ENCODE measurements at regions not wholly inside any gene's neighbourhood (a gene's known extent, or its start where the extent isn't known, plus 50 kb on each side); places are given as distances from the start of the nearest gene placed in this dataset.
A peak's percentile ranks its signal among the peaks of the same experiment; 100 is the strongest.

DNA sequence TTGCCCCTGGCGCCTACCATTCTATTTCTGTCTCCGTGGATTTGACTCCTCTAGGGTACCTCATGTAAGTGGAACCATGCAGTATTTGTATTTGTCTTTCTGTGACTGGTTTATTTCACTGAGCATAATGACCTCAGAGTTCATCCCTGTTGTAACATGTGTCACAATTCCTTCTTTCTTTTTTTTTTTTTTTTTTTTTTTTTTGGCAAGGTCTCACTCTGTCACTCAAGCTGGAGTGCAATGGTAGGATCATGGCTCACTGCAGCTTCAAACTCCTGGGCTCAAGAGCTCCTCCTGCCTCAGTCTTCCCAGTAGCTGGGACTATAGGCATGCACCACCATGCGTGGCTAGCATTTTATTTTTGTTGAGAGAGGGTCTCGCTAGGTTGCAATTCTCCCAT, 74.0 kb upstream of the SEPTIN5 start:
- intact Hi-C loops (cut with DNase I): no loop called here
- no peak overlapping the region for H3K27ac ChIP-seq
- WGBS, 2 donors: 85% methylated on average over 4 of the region's 4 CpGs
- no peak overlapping the region for H3K4me3 ChIP-seq
- no peaks in the 10 kb centered on the region for H3K4me1 ChIP-seq
- DNase-seq (no peak), ATAC-seq (no peak)
- no peaks in the 10 kb centered on the region for H3K27me3 ChIP-seq
- H3K9me3 ChIP-seq: no peaks in the 10 kb centered on the region
- H3K36me3 ChIP-seq (replicated peaks in 1 of 2; ENCODE audit: insufficient read depth in 1 of 2, low read depth in 2 of 2): no peaks in the 10 kb centered on the region
- no peak for TF ChIP-seq POLR2A (IDR thresholded peaks at IDR 0.05)
- TF ChIP-seq, protein P1, sequence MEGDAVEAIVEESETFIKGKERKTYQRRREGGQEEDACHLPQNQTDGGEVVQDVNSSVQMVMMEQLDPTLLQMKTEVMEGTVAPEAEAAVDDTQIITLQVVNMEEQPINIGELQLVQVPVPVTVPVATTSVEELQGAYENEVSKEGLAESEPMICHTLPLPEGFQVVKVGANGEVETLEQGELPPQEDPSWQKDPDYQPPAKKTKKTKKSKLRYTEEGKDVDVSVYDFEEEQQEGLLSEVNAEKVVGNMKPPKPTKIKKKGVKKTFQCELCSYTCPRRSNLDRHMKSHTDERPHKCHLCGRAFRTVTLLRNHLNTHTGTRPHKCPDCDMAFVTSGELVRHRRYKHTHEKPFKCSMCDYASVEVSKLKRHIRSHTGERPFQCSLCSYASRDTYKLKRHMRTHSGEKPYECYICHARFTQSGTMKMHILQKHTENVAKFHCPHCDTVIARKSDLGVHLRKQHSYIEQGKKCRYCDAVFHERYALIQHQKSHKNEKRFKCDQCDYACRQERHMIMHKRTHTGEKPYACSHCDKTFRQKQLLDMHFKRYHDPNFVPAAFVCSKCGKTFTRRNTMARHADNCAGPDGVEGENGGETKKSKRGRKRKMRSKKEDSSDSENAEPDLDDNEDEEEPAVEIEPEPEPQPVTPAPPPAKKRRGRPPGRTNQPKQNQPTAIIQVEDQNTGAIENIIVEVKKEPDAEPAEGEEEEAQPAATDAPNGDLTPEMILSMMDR (IDR thresholded peaks at IDR 0.05): no peak

DNA sequence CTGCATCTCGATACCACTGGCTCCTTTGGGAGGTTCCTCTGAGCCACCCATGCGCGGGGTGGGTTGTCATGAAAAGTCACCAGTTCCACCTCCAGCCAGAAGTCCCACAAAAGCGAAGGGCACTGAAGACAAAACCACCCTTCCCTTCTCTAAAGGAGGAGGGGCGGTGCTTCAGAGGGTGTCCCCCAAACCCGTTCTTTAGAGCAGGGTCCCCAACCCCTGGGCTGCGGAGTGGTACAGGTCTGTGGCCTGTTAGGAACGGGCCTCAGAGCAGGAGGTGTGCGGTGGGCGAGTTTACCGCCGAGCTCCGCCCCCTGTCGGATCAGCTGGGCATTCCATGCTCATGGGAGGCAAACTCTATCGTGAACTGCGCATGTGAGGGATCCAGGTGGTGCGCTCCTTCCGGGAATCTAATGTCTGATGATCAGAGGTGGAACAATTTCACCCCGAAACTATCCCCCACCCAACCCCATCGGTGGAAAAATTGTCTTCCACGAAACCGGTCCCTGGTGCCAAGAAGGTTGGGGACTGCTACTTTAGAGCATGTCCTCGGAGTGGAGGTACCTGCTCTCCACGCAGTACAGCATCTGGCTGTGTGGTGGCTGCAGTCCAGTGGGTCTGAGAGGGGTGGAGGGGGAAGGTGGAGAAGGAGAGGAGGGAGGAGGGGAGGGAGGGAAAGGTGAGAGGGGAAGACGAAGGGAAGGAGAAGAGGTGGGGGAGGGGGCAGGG, 72.9 kb upstream of the SEPTIN5 start:
- H3K27me3 ChIP-seq: no peaks in the 10 kb centered on the region
- H3K9me3 ChIP-seq: no peaks in the 10 kb centered on the region
- H3K27ac ChIP-seq: no peak overlapping the region
- 24 to 37% methylated on average over 15 to 24 of the region's 25 CpGs for WGBS, 2 donors
- DNase-seq (peak; percentile 45 to 64 (median 56)), ATAC-seq (peak; percentile 75)
- H3K4me3 ChIP-seq: no peak overlapping the region
- H3K4me1 ChIP-seq: no peaks in the 10 kb centered on the region
- H3K36me3 ChIP-seq (replicated peaks in 1 of 2; ENCODE audit: insufficient read depth in 1 of 2, low read depth in 2 of 2): no peaks in the 10 kb centered on the region
- intact Hi-C loops (cut with DNase I): no loop called here
- TF ChIP-seq POLR2A (IDR thresholded peaks at IDR 0.05): no peak
- TF ChIP-seq, protein P1 (IDR thresholded peaks at IDR 0.05): peak; percentile 19 to 43 (median 32)

DNA sequence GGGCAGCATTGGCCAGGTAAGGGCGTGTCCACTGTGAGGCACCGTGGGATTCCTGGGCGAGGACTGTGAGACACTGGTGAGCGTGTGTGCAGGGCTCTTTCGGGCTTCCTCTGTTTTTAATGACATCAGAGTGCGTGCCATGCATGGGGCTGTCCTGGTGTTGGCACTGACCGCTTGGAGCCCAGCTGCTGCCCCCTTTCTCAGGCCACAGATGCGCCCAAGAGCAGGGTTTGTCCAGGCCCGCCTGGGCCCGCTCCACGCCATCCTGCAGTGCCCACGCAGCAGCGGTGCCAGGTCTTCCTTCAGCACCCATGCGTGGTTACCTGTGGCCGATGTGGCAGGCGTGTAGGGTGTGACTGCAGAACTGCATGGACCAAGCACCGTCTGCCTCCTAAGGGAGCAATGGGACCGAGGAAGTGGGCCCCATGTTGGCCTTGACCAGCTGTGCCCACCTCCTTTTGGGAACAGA, 72.3 kb upstream of the SEPTIN5 start:
- Histone ChIP-seq H3K27ac (no peak overlapping the region), H3K4me1 (no peaks in the 10 kb centered on the region), H3K9me3 (peaks cover 0 to 5% (median 0%) of the 10 kb centered on the region in 3 donors), H3K27me3 (no peaks in the 10 kb centered on the region), H3K4me3 (no peak overlapping the region), H3K36me3 (replicated peaks in 1 of 2; ENCODE audit: insufficient read depth in 1 of 2, low read depth in 2 of 2) (no peaks in the 10 kb centered on the region)
- no peak for TF ChIP-seq POLR2A (IDR thresholded peaks at IDR 0.05)
- TF ChIP-seq, protein P1 (IDR thresholded peaks at IDR 0.05): no peak
- WGBS, 2 donors: 64 to 69% methylated on average over 10 to 18 of the region's 18 CpGs
- ATAC-seq (peak; percentile 9), DNase-seq (no peak)
- intact Hi-C loops (cut with DNase I): no loop called here

DNA sequence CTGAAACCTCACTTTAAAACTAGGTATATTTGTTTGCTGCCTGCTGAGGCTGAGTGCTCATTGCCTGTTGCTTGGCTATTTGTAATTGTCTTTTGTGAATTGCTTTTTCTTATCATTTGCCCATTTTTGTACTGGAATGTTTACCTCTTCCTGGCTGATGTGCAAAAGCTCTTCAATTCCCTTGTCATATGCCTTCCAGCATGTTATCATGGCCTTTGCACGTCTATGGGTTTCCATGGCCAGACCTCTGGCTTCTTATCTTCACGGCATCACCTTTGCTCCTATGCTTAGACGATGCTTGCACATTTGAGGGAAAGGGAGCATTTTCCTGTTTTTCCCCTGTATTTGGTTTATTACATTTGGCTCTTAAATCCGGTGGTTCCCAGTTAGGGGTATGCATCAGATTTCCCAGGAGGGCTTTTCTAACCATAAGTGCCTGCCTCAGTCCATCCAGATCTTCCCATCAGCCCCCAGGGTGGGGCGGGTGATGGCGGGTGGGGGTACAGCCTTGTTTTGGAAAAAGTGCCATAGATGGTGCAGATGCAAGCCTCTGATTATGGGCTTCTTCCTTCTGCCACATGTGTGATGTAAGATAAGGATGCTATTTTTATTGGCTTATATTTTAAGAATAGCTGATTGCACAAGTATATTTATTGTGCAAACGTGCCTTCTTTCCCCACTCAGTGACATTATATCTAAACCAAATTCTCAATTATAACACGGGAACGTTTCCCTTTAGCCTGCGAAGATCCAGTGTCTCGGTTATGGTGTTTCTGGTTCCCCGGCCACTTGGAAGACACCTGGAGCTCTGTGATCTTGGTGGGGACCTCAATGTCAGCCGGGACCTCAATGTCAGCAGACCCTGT, 70.6 kb upstream of the SEPTIN5 start:
- Histone ChIP-seq H3K36me3 (replicated peaks in 1 of 2; ENCODE audit: insufficient read depth in 1 of 2, low read depth in 2 of 2) (no peaks in the 10 kb centered on the region), H3K4me3 (no peak overlapping the region), H3K4me1 (no peaks in the 10 kb centered on the region), H3K27me3 (no peaks in the 10 kb centered on the region), H3K9me3 (peaks cover 0 to 16% (median 0%) of the 10 kb centered on the region in 3 donors), H3K27ac (no peak overlapping the region)
- no peak for TF ChIP-seq POLR2A (IDR thresholded peaks at IDR 0.05)
- TF ChIP-seq, protein P1 (IDR thresholded peaks at IDR 0.05): no peak
- 55 to 64% methylated on average over 13 of the region's 13 CpGs for WGBS, 2 donors
- intact Hi-C loops (cut with DNase I): no loop called here
- DNase-seq: no peak
- ATAC-seq: no peak
